Keratinocyte (primary cell): ENCODE measurements at regions not wholly inside any gene's neighbourhood (a gene's known extent, or its start where the extent isn't known, plus 50 kb on each side); places are given as distances from the start of the nearest gene placed in this dataset.

Experiments
- DNase-seq: peaks from one replicate; pipeline ENCODE4 v3.0.0-alpha.2; 2011; ENCODE audit warnings: low read depth, missing footprints, low spot score
- FAIRE-seq: peaks from 2 replicates; lab custom pipeline; 2011; peaks lifted over from hg19 to GRCh38; lab: Jason Lieb, UNC
- H2AFZ ChIP-seq: 2 replicates; pipeline ENCODE4 v1.6.0; 2012; ENCODE audit warnings: low read length, control low read depth, inconsistent platforms; ENCODE audit not compliant: control insufficient read depth
- H3K27ac ChIP-seq: 2 replicates; pipeline ENCODE4 v1.5.1; 2011; ENCODE audit warnings: low read length; ENCODE audit not compliant: control insufficient read depth, insufficient read depth
- H3K27me3 ChIP-seq: 3 replicates; pipeline ENCODE4 v1.6.0; 2011; ENCODE audit warnings: low read length; ENCODE audit not compliant: control insufficient read depth, insufficient read depth; ENCODE audit errors: extremely low read depth
- H3K36me3 ChIP-seq, 2 experiments: 2 replicates in 1 of 2; 3 replicates in 1 of 2; pipeline ENCODE4 v1.5.1; 2011; ENCODE audit warnings: low read length in 2 of 2, mild to moderate bottlenecking in 1 of 2; ENCODE audit not compliant: control insufficient read depth in 2 of 2, insufficient read depth in 2 of 2; ENCODE audit errors: extremely low read depth in 1 of 2
- H3K4me1 ChIP-seq: 3 replicates; pipeline ENCODE4 v1.5.1; 2011; ENCODE audit warnings: low read length; ENCODE audit not compliant: control insufficient read depth, insufficient read depth; ENCODE audit errors: extremely low read depth
- H3K4me2 ChIP-seq: 3 replicates; pipeline ENCODE4 v1.6.0; 2011; ENCODE audit warnings: low read depth, low read length; ENCODE audit not compliant: control insufficient read depth, insufficient read depth; ENCODE audit errors: extremely low read depth
- H3K4me3 ChIP-seq, 3 experiments: fragments of 200-600 bp in 1 of 3; sonication (generic) in 1 of 3; 2 replicates in 2 of 3; 3 replicates in 1 of 3; pipeline ENCODE4 v1.5.1; 2011 to 2016; ENCODE audit warnings: low read length in 3 of 3, mild to moderate bottlenecking in 3 of 3, control low read depth in 2 of 3, inconsistent platforms in 1 of 3, low read depth in 1 of 3, mixed read lengths in 1 of 3, mixed run types in 1 of 3, moderate library complexity in 1 of 3; ENCODE audit not compliant: control insufficient read depth in 2 of 3, insufficient read depth in 2 of 3; ENCODE audit errors: extremely low read depth in 1 of 3
- H3K79me2 ChIP-seq: 2 replicates; pipeline ENCODE4 v1.6.0; 2012; ENCODE audit warnings: low read length; ENCODE audit not compliant: control insufficient read depth, insufficient read depth
- H3K9ac ChIP-seq: 3 replicates; pipeline ENCODE4 v1.6.0; 2011; ENCODE audit warnings: low read length; ENCODE audit not compliant: control insufficient read depth, insufficient read depth; ENCODE audit errors: extremely low read depth
- H3K9me1 ChIP-seq: 3 replicates; pipeline ENCODE4 v1.6.0; 2011; ENCODE audit warnings: low read length; ENCODE audit not compliant: control insufficient read depth, insufficient read depth; ENCODE audit errors: extremely low read depth
- H3K9me3 ChIP-seq: 2 replicates; pipeline ENCODE4 v1.5.1; 2012; ENCODE audit warnings: low read depth, low read length; ENCODE audit not compliant: control insufficient read depth
- H4K20me1 ChIP-seq: 3 replicates; pipeline ENCODE4 v1.6.0; 2011; ENCODE audit warnings: low read length; ENCODE audit not compliant: control insufficient read depth, insufficient read depth; ENCODE audit errors: extremely low read depth
- CTCF ChIP-seq, 3 experiments: IDR thresholded peaks in 1 of 3; conservative IDR thresholded peaks in 1 of 3; optimal IDR thresholded peaks in 1 of 3; 2 replicates in 2 of 3; 3 replicates in 1 of 3; pipeline versions ENCODE3 to v1.5.1; 2011; ENCODE audit warnings: low read length in 3 of 3, mild to moderate bottlenecking in 3 of 3, moderate library complexity in 2 of 3, control low read depth in 1 of 3, inconsistent platforms in 1 of 3; ENCODE audit not compliant: insufficient read depth in 2 of 3; ENCODE audit errors: extremely low read depth in 1 of 3
- EZH2 ChIP-seq: IDR thresholded peaks from one replicate; pipeline ENCODE4 v1.6.1; 2012; ENCODE audit warnings: inconsistent platforms, mild to moderate bottlenecking, low read length, moderate library complexity
- dilution Hi-C: fragments of 300-500 bp; cut with MboI; formaldehyde crosslinking; loops from one replicate; pipeline ENCODE4 v1.7.0; 2020; ENCODE audit warnings: low sequenced_read_pairs; ENCODE audit not compliant: extremely low pct_ligation_motif_present

DNA sequence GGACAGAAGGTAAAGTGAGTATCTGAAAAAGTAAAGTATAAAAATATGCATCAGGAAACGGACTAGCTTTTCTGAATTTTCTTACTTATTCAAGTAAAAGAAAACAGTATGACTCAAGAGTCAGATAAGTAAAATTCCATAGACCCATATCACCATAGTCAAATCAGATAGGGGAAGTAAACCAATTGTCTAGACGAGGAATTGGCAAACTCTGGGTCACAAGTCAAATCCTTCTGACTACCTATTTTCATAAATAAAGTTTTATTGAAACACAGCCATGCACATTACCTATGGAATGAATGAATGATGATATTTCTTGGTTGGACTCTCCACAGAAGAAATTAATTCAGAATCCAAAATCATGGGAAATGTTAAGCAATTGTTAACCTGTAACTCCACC is 59.1 kb upstream of the TMC1 start:
- H3K4me1 ChIP-seq = no peaks in the 10 kb centered on the region
- no peak for FAIRE-seq
- TF ChIP-seq EZH2 (no peak), CTCF (optimal IDR thresholded peaks at IDR 0.05 in 1 of 3, IDR thresholded peaks at IDR 0.05 in 1 of 3, conservative IDR thresholded peaks at IDR 0.05 in 1 of 3; ENCODE audit: extremely low read depth in 1 of 3, insufficient read depth in 2 of 3, low read length in 3 of 3) (no peak)
- H3K36me3 ChIP-seq = no peaks in the 10 kb centered on the region
- no peak overlapping the region for H3K27ac ChIP-seq
- H3K9me3 ChIP-seq = no peaks in the 10 kb centered on the region
- H4K20me1 ChIP-seq = no peaks in the 10 kb centered on the region
- no peak for DNase-seq
- H3K4me2 ChIP-seq = no peak overlapping the region
- dilution Hi-C loops = no loop called here
- H2AFZ ChIP-seq = no peak overlapping the region
- no peaks in the 10 kb centered on the region for H3K27me3 ChIP-seq
- H3K9me1 ChIP-seq = no peaks in the 10 kb centered on the region
- no peak overlapping the region for H3K4me3 ChIP-seq
- H3K9ac ChIP-seq = no peak overlapping the region
- H3K79me2 ChIP-seq = no peaks in the 10 kb centered on the region

DNA sequence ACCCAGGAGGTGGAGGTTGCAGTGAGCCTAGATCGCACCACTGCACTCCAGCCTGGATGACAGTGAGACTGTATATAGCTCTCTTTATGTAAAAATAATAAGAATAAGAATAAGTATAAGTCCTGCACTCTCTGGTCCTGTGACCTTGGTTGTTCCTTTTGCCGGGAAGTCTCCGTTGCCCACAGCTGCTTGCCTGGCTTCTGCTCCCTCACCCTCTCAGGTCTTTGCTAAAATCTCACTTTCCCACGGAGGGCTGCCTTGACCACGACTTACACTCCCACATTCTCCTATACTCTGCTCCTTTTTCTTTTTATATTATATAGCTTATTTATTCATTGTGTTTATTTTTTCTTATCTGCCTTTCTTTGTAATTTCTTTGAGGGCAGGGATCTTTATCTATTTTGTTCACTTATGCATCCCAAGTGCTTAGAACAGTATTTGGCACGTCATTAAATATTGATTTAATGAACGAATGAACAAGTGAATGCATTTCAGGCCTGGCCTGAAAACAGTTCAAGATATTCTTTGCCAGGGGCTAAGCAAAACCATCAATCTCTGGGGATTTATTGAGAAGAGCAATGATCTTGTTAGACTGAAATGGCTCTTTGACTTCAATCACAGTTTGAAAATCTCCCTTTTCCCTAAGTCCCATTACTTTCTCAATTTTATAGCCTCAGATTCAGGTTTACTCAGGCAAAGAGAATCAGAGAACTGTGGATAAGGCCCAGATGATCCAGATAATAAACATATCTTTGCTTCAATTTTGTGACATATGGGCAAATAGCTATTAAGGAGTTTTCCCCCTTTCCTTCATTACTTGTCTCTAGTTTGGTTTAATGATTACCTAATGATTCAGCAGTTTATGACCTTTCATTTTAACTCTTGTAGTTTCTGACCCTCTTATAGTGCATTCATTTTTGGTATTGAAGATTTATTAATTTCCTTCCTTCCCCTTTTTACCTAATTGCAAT is 60.8 kb upstream of the TMC1 start:
- H3K79me2 ChIP-seq = no peaks in the 10 kb centered on the region
- DNase-seq (no peak), FAIRE-seq (no peak)
- no peak overlapping the region for H3K4me2 ChIP-seq
- no peaks in the 10 kb centered on the region for H4K20me1 ChIP-seq
- H3K27me3 ChIP-seq = no peaks in the 10 kb centered on the region
- no peak overlapping the region for H3K27ac ChIP-seq
- no peak overlapping the region for H2AFZ ChIP-seq
- H3K9me1 ChIP-seq = no peaks in the 10 kb centered on the region
- TF ChIP-seq EZH2 (no peak), CTCF (optimal IDR thresholded peaks at IDR 0.05 in 1 of 3, IDR thresholded peaks at IDR 0.05 in 1 of 3, conservative IDR thresholded peaks at IDR 0.05 in 1 of 3; ENCODE audit: extremely low read depth in 1 of 3, insufficient read depth in 2 of 3, low read length in 3 of 3) (no peak)
- dilution Hi-C loops = no loop called here
- no peaks in the 10 kb centered on the region for H3K36me3 ChIP-seq
- no peak overlapping the region for H3K4me3 ChIP-seq
- H3K4me1 ChIP-seq = no peaks in the 10 kb centered on the region
- no peak overlapping the region for H3K9ac ChIP-seq
- no peaks in the 10 kb centered on the region for H3K9me3 ChIP-seq
